NCI-H748 (cell line): ENCODE measurements at regions not wholly inside any gene's neighbourhood (a gene's known extent, or its start where the extent isn't known, plus 50 kb on each side); places are given as distances from the start of the nearest gene placed in this dataset.
"Not testable (repeated sequence)": the region's sequence is repeated elsewhere in the genome, so short reads cannot be mapped to it uniquely, and the experiment has no call there.

ENCODE experiments used
- DNase-seq: peaks from one replicate; lab custom pipeline; 2025; ENCODE audit not compliant: unreplicated experiment; lab: John Stamatoyannopoulos, UW

DNA sequence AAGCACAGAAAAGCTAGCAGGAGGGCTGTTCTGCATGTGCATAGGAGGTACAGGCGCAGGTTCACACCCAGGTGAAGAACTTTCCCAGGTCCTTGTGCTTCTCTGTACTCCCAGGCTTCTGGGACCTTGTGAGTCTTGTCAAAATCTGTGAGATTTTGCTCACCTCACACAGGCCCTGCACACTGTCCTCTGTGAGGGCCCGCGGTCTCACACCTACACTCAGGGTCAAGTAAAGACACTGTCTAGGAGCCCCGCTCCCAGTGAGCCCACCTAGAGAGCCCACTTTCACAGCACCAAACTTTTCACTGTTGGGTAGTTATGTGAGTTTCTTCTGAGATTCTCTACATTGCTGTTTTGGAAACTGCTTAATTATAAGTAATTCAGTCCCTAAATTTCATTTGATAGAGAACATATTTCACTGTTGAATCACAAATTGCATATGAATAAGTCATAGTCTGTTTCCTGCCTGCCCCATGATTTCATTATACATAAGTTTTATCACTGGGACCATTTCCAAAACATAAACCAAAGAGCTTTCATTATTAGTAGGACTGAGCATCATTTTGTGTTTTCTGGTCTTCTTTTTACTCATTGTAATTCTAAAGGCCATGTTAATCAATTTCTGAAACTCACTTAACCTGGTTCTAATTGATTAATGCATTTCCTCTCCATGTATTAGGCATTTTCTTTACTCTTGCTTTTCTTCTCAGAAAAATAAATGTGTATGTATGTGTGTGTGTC, 234.2 kb upstream of the SPOPL start:
- DNase-seq: no peak

DNA sequence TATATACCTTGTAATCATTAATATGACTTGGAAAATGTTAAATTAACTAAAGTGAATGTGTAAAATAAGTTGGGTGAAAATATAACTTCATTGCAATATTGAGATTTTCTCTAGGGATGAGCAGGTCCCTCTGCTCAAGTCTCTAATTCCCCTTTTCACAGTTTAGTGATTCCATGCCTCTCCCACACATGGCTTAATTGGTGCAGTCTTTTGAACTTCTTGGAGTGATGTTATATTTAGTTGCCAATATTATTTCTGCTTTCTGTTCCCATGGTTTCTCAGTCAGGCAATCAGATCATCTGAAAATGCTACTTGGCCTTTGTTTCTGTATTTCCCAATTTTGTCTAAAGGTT, 233.7 kb upstream of the SPOPL start:
- no peak for DNase-seq

DNA sequence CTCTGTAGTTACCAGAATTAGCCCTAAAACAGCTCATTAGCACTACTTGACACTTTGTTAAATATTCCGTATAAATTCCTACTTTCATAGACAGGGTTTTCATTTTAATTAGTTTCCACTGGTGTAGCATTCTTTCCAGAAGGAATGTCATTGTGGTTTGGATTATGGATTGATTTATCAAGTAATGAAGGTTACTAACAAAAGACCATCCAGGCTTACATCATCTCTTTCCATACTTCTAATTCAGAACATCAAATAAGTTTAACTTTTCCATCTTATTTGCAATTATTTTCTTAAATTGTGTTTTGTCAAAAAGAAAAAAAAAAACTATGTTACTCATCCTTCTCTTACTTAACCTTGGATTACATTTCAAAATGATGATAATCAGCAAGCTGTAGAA, 231.8 kb upstream of the SPOPL start:
- DNase-seq: no peak

DNA sequence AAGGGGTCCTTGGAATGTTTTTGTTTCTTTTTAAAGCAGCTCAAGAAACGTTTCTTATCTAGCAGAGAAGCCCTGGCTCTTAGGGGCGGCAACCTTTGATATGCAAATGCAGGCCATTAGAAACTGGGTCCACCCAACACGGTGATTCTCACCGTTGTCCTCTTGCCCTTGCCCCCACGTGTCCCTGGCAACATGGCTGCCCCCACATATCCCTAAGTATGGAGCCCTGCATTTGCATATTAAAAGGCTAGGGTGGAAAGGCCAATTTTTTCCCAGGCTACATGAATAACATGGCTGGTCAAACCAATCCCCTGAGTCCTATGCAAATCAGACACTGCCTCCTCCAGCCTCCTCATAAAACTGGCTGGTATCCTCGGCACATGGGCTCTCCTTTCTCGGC, 230.1 kb upstream of the SPOPL start:
- DNase-seq: no peak

DNA sequence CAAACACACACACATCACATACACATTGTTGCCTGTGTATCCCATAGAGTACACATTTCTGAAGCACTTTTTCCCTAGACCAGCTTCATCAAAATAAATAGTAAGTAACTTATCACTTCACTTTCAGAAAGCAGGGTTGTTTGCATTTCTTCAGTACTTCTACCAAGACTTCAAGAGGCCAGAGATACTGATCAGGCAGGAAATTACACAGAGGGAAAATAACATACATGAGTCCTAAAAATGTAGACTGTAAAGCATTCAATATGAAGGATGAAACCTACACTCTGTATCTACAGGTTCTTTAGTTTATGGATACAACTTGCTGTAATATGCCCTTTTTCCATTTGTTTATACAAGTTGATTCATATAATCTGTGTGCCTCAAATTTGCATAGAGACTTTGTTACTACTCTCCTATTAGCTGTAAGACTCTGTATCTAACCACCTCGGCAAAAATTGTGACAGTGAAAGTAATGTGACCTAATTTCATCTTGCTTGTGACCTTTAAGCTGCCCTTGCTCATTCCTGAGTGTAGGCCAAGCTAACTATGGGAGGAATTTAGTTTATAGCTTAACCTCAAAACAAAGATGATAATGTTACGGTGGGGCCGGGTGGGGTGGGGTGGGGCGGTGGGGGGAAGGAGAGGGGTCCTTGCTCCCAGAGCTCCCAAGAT, 228.9 kb upstream of the SPOPL start:
- no peak for DNase-seq

DNA sequence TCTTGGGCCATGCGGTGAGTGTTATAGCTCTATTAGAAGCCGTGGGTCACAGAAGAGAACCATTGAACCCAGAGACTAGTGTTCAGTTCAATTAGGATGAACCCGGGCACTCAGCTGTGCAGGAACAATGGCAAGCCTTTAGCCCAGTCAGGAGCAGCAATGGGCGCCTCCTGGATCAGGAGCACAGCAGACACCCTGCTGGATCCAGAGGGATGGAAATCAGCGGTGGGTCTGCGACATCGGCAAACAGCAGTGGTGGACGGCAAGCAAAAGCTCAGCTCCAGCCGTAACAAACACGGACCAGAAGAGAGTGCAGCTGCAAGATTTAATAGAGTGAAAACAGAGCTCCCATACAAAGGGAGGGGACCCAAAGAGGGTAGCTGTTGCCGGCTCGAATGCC, 228.3 kb upstream of the SPOPL start:
- not testable (repeated sequence) for DNase-seq

DNA sequence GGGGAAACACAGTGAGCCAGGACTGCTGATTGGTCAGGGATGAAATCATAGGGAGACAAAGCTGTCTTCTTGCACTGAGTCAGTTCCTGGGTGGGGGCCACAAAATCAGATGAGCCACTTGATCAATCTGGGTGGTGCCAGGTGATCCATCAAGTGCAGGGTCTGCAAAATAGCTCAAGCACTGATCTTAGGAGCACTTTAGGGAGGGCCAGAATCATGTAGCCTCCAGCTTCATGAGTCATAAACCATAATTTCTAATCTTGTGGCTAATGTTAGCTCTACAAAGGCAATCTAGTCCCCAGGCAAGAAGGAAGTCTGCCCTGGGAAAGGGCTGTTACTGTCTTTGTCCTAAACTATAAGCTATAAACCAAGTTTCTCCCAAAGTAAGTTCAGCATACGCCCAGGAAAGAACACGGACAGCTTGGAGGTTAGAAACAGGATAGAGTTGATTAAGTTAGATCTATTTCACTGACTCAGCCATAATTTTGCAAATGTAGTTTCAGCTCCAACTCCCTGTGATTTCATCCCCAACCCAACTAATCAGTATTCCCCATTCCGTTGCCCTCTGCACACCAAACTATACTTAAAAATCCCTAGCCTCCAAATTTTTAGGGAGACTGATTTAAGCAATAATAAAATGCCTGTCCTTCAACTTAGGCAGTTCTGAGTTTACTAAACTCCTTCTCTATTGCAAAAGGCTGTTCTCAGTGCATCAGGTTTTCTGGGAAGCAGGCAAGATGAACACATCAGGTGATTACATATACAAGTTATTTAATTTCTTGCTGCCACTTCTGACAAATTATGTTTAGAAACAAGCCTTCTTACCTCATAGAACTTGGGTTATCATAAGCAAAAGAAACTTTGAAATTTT, 226.9 kb upstream of the SPOPL start:
- DNase-seq: no peak

DNA sequence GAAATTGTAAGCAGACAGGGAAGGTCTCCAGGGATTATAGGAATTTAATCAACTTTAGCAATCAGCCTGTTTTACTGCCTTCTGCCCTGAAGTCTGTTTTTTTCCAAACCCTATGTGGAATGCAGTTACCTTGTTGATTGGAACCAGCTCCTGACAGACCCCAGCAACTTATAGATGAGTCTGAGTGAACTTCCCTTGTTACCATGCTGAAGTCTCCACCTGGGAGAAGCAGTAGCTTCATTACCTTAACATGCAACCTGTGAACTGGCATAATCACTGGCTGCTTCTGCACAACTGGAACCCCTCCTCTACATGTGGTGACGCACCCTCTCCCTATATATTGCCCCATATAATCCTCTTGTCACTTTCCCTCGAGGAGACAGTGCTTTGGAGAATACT, 226.3 kb upstream of the SPOPL start:
- DNase-seq: no peak

DNA sequence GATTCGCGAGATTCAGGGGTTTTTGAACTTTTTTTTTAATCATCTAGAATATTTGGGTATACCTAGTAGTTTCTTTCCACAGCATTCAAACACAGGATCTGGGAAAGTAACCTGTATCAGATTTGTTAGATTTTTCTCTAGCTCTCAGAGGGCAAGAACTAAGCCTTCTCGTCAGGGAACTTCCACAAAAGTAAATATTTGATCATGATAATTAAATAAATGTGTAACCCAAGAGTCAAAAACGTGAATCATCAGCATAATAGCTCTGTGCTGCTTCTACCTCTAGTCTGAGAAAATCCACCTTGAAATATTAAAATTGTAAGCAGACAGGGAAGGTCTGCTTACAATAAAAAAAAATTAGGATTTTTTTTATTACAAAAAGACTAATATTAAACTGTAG, 225.7 kb upstream of the SPOPL start:
- peak; percentile 71 for DNase-seq

DNA sequence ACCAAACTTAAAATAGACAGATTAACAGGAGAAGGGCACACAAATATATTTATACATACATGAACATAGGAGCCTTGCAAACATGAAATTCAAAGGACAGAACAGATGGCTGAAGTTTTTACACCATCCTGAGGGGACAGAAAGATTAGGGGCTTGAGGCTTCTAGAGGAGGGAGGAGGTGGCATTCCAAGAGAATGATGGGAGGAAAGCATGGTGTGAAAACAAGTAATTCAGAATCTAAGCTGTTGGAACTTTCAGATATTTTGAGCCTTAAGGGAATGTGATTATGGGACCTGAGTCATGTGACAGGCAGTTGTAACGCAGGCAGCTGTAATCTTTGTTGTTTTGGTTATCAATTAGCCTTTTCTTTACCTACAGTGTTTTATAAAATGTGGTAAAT, 225.2 kb upstream of the SPOPL start:
- no peak for DNase-seq

DNA sequence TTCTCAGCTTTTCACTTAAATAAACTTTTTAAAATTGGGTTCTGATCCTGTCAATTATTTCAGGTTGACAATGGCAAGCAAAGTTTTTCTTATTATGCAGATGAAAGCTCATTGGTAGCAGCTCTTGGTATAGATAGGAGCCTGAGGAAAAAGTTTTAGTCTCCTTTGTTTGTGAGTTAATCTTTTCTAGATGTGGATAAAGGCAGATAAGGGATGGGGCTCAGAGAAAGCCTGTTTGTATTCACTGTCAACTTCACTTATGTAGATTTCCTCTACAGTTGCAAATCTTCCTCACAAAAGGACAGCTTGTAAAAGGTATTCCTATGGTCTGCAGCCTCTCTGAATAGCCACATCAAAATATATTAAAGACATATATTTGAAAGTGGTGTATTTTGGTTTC, 224.5 kb upstream of the SPOPL start:
- DNase-seq: no peak

DNA sequence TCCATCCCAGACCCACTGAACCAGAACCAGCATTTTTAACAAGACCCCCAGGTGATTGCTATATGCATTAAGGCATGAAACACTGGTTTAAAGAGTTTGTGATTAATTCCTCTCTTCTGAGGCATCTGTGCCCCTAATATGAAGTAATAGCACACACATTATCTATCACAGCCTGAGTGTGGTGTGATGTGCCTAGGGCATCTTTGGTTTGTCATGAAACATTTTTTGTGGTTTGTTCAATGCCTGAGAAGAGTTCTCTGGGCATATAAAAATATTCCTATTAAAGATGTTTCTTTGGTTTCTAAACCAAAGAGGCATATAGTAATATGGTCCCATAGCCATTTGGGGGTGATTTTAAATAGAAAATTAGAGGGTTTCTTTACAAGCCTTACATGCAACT, 221.7 kb upstream of the SPOPL start:
- DNase-seq: no peak

DNA sequence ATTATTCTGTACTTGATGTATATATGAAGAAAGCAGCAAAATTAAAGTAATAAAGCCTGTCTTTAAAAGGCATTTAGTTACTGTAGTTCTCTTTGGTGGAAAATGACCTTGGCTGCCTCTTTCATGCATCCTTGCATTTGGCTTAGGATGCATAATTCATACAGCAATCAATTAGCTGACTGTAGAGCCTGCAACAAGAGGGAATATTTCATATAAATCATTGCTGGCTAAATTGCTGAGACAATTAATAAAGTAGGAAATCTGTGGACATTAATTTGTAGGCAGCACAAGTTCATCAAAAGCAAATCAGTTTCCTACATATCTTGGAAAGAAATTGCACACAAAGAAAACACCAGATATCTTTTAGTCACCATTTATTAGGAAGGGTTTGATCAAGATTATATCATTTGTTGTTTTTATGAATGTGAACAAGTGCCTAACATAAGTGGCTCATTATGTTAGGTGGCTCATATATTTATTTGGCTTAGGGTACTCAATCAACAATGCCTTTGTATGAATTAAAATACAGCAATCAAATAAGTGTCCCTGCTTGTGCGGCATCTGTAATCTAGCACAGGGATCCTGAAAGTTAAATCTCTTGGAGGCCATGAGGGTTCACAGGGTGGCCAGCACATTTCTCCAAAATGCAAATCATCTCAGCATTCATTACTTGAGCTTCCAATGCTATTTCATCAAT, 220.4 kb upstream of the SPOPL start:
- peak; percentile 44 for DNase-seq

DNA sequence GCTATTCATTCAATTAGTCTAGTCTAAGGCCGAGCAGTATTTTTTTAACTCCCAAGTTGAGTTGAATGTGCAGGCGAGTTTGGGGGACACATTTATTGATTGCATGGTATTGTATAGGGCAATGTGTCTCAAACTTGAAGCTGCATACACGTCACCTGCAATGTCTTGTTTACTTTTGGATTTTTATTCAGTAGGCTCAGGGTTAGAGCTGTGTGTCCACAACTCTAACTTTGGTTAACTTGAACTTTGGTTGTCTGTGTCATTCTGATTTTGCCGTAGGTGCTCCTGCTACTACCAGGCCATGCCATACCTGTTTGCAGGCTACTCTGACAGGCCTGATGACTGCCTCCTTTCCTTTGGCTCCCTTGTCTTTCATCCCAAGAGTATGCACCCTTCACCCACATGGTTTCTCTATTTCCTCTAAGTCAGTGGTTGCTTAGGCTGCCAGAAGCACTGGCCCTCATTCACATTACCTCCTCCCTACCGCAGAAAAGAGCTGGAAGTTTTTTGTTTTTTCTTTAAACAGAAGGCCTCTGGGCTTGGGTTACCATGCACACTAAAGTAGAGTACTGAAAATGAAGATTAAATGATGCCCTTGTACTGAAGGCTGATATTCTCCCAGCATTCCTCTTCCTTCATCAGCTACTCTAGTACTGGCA, 219.4 kb upstream of the SPOPL start:
- no peak for DNase-seq

DNA sequence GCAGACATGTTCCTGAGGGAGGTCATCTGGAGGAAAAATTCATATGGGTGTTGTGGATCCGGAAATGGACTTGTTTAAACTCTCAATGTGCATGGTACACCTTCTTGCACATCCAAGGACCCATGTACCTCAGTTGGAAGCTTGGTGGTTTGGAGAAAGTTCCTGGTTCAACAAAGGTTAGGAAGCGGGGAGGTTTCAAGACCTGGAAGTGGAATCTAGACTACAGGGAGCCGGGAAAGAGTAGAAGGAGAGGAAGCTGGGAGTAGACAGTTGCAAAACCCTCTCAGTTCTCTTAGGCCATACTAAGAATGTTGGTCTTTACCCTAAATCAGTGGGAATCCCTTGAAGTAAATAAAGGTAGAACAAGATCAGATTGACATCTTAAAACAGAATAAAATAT, 209.8 kb upstream of the SPOPL start:
- DNase-seq: no peak

DNA sequence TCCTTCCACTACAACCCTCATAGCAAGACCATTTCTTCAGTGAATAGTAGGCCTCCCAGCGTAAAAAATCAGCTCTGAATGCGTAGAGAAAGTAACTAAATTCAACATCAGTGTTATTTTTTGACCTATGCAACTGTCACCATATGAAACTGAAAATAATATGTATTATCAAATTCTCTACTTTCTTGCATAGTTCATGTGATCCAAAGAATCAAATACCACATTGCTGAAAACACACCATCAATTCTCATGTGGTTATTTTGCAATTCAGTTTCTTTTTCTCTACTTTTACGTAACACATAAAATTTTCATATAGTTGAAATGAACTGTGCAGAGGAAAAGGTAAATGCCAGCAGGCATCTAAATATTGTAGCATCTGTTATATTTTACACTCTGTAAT, 208.5 kb upstream of the SPOPL start:
- DNase-seq: no peak

DNA sequence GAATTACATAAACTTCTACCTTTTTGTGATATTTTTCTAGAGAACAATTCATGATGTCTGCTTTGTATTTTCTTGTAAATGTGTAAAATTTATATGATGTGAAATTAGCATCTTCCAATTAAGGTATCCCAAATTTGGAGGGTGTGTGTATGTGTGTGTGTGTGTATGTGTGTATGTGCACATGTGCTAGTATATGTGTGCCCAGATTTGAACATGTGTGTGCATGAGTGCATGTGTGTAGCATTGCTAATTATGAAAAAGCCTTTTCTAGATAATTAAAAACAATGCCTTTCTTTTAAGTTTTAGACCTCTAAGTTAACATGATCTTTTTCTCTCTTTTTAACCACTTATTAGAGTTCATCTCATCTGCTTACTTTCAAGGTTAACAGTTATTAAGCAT, 208.0 kb upstream of the SPOPL start:
- DNase-seq: no peak

DNA sequence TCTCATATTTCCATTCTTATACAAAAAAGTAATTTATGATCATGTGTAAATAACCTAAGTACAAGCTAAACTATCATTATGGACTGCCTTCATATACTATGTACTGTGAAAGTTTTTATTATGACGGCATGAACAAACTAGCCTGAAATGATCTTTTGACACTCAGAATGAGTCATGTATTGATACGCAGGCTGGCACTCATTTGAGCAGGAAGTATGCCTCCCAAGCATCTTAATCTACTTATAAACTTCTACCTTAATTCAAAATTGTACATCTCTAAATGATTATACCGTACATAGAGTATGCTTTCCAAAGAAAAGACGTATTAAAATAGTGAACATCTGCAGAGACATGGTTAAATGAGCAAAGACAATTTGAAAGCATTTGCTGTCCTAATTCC, 207.1 kb upstream of the SPOPL start:
- no peak for DNase-seq

DNA sequence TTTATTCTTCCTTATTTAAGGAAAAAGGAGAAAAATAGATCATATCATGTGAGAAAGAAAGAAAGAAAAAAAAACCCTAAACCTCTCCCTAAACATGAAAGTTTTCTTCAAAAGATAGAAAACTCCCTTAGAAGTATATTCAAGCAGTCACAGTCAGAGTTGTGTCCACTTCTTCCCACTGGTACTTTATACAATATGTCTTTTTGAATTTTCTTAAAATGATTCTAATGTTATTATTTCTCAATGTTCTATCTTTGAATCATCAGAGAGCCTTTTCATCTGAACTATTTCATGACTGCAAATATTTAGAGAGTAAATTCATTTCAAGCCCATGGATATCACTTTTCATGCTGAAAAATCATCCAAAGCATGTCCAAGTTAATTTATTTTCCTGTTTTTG, 205.2 kb upstream of the SPOPL start:
- no peak for DNase-seq

DNA sequence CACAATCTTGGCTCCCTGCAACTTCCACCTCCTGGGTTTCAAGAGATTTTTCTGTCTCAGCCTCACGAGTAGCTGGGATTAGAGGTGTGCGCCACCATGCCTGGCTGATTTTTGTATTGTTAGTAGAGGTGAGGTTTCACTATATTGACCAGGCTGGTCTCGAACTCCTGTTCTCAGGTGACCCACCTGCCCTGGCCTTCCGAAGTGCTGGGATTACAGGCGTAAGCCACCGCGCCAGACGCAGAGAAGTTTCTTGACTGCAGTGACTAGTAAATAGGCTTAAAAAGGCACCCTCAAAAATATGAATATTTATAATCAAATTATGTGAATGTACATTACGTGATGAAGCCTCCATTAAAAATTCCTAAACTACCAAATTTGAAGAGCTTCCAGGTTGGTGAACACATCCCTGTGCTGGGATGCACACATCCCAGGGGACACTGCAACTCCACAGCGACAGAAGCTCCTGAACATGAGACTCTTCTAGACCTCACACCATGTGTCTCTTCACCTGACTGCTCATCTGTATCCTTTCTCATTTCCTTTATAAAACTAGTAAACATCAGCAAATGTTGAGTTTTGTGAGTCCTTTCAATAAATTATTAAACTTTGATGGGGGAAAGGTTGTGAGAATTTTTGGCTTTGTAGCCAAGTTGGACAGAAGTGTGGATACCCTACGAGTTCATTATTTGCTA, 203.3 kb upstream of the SPOPL start:
- DNase-seq: no peak
